ENCODE measurements at regions not wholly inside any gene's neighbourhood (a gene's known extent, or its start where the extent isn't known, plus 50 kb on each side); places are given as distances from the start of the nearest gene placed in this dataset.

GRCh38 chr5:1686016-1686802 lies 113.4 kb downstream of the MRPL36 start:
- no peak for TF ChIP-seq FOXM1 (IDR thresholded peaks at IDR 0.05; ENCODE audit: borderline replicate concordance, low read depth)
- no peak for TF ChIP-seq USF1 (IDR thresholded peaks at IDR 0.05)
- no peak for TF ChIP-seq EGR1 (IDR thresholded peaks at IDR 0.05)
- TF ChIP-seq CEBPB (IDR thresholded peaks at IDR 0.05): no peak
- no peak for TF ChIP-seq TAF1 (IDR thresholded peaks at IDR 0.05; ENCODE audit: low read depth)
- TF ChIP-seq MAX (IDR thresholded peaks at IDR 0.05): no peak
- no peak for TF ChIP-seq TEAD4 (IDR thresholded peaks at IDR 0.05)
- no peak for TF ChIP-seq RAD21 (IDR thresholded peaks at IDR 0.05; ENCODE audit: low read depth)

GRCh38 chr5:1685066-1685465 lies 114.6 kb downstream of the MRPL36 start:
- TF ChIP-seq MAX (IDR thresholded peaks at IDR 0.05): no peak
- TF ChIP-seq TAF1 (IDR thresholded peaks at IDR 0.05; ENCODE audit: low read depth): no peak
- TF ChIP-seq CEBPB (IDR thresholded peaks at IDR 0.05): no peak
- no peak for TF ChIP-seq NFIC (IDR thresholded peaks at IDR 0.05)
- no peak for TF ChIP-seq CREB1 (IDR thresholded peaks at IDR 0.05; ENCODE audit: low read depth)
- no peak for TF ChIP-seq REST (IDR thresholded peaks at IDR 0.05; ENCODE audit: low read depth)
- TF ChIP-seq TCF12 (IDR thresholded peaks at IDR 0.05; ENCODE audit: low read depth): no peak
- TF ChIP-seq EP300 (IDR thresholded peaks at IDR 0.05; ENCODE audit: borderline replicate concordance): no peak
- no peak for TF ChIP-seq ZBTB7A (IDR thresholded peaks at IDR 0.05; ENCODE audit: low read depth)
- no peak for TF ChIP-seq RAD21 (IDR thresholded peaks at IDR 0.05; ENCODE audit: low read depth)
- TF ChIP-seq TEAD4 (IDR thresholded peaks at IDR 0.05): no peak
- TF ChIP-seq EGR1 (IDR thresholded peaks at IDR 0.05): no peak
- no peak for TF ChIP-seq USF1 (IDR thresholded peaks at IDR 0.05)
- no peak for TF ChIP-seq FOXM1 (IDR thresholded peaks at IDR 0.05; ENCODE audit: borderline replicate concordance, low read depth)

- no peak for TF ChIP-seq NFIC (IDR thresholded peaks at IDR 0.05)
- TF ChIP-seq CEBPB (IDR thresholded peaks at IDR 0.05): no peak
- TF ChIP-seq YY1 (IDR thresholded peaks at IDR 0.05; ENCODE audit: low read depth): no peak
Measured at GRCh38 chr5:1681955-1682354, 117.7 kb downstream of the MRPL36 start.

GRCh38 chr5:1673042-1673677 lies 126.5 kb downstream of the MRPL36 start:
- TF ChIP-seq YY1 (IDR thresholded peaks at IDR 0.05; ENCODE audit: low read depth): no peak
- TF ChIP-seq TAF1 (IDR thresholded peaks at IDR 0.05; ENCODE audit: low read depth): no peak
- TF ChIP-seq FOXM1 (IDR thresholded peaks at IDR 0.05; ENCODE audit: borderline replicate concordance, low read depth): no peak
- TF ChIP-seq REST (IDR thresholded peaks at IDR 0.05; ENCODE audit: low read depth): no peak
- no peak for TF ChIP-seq MAX (IDR thresholded peaks at IDR 0.05)
- no peak for TF ChIP-seq ZBTB7A (IDR thresholded peaks at IDR 0.05; ENCODE audit: low read depth)
- TF ChIP-seq EGR1 (IDR thresholded peaks at IDR 0.05): no peak
- no peak for TF ChIP-seq NFIC (IDR thresholded peaks at IDR 0.05)
- TF ChIP-seq CREB1 (IDR thresholded peaks at IDR 0.05; ENCODE audit: low read depth): no peak
- no peak for TF ChIP-seq TEAD4 (IDR thresholded peaks at IDR 0.05)
- TF ChIP-seq EP300 (IDR thresholded peaks at IDR 0.05; ENCODE audit: borderline replicate concordance): no peak
- TF ChIP-seq USF1 (IDR thresholded peaks at IDR 0.05): no peak

- TF ChIP-seq CEBPB (IDR thresholded peaks at IDR 0.05) (no peak), RAD21 (IDR thresholded peaks at IDR 0.05; ENCODE audit: low read depth) (no peak), YY1 (IDR thresholded peaks at IDR 0.05; ENCODE audit: low read depth) (no peak), TEAD4 (IDR thresholded peaks at IDR 0.05) (no peak), TAF1 (IDR thresholded peaks at IDR 0.05; ENCODE audit: low read depth) (no peak), ZBTB7A (IDR thresholded peaks at IDR 0.05; ENCODE audit: low read depth) (no peak), TCF12 (IDR thresholded peaks at IDR 0.05; ENCODE audit: low read depth) (no peak), MAX (IDR thresholded peaks at IDR 0.05) (no peak), REST (IDR thresholded peaks at IDR 0.05; ENCODE audit: low read depth) (no peak), USF1 (IDR thresholded peaks at IDR 0.05) (no peak), NFIC (IDR thresholded peaks at IDR 0.05) (no peak), EGR1 (IDR thresholded peaks at IDR 0.05) (no peak), EP300 (IDR thresholded peaks at IDR 0.05; ENCODE audit: borderline replicate concordance) (no peak)
Measured at GRCh38 chr5:1672396-1672795, 127.2 kb downstream of the MRPL36 start.
